Activated T-cell treated with anti-CD3 and anti-CD28 coated beads, Interleukin-2, amount 50 U/mL, for 72 hours (primary cell): ENCODE measurements at regions not wholly inside any gene's neighbourhood (a gene's known extent, or its start where the extent isn't known, plus 50 kb on each side); places are given as distances from the start of the nearest gene placed in this dataset.

Experiments
- ATAC-seq, 2 donors: fragments of 150-1000 bp; cut with Tn5 transposase; replicated peaks in 1 of 2; 2 replicates each; pipeline ENCODE4 v1.10.0; 2021; ENCODE audit warnings: moderate library complexity in 2 of 2, mild to moderate bottlenecking in 1 of 2
- DNase-seq, 2 donors: peaks; one replicate each; pipeline ENCODE4 v3.0.0; 2021 to 2022; ENCODE audit warnings: mixed read lengths in 1 of 2
- H3K27ac Mint-ChIP-seq: one replicate; pipeline ENCODE4 v1.8.0; 2022; ENCODE audit warnings: mild to moderate bottlenecking, moderate library complexity, mixed read lengths
- H3K27me3 Mint-ChIP-seq: one replicate; pipeline ENCODE4 v1.8.0; 2022; ENCODE audit warnings: low read depth, mixed read lengths
- H3K36me3 Mint-ChIP-seq, 2 donors: one replicate each; pipeline ENCODE4 v1.8.0; 2022; ENCODE audit warnings: mixed read lengths in 2 of 2, mild to moderate bottlenecking in 1 of 2; ENCODE audit not compliant: insufficient read depth in 2 of 2
- H3K4me1 Mint-ChIP-seq: one replicate; pipeline ENCODE4 v1.8.0; 2022; ENCODE audit warnings: low read depth, mixed read lengths
- H3K4me3 Mint-ChIP-seq, 2 donors: one replicate each; pipeline ENCODE4 v1.8.0; 2022; ENCODE audit warnings: mild to moderate bottlenecking in 2 of 2, mixed read lengths in 2 of 2, moderate library complexity in 2 of 2
- H3K9me3 Mint-ChIP-seq, 2 donors: one replicate each; pipeline ENCODE4 v1.8.0; 2022; ENCODE audit warnings: mixed read lengths in 2 of 2

DNA sequence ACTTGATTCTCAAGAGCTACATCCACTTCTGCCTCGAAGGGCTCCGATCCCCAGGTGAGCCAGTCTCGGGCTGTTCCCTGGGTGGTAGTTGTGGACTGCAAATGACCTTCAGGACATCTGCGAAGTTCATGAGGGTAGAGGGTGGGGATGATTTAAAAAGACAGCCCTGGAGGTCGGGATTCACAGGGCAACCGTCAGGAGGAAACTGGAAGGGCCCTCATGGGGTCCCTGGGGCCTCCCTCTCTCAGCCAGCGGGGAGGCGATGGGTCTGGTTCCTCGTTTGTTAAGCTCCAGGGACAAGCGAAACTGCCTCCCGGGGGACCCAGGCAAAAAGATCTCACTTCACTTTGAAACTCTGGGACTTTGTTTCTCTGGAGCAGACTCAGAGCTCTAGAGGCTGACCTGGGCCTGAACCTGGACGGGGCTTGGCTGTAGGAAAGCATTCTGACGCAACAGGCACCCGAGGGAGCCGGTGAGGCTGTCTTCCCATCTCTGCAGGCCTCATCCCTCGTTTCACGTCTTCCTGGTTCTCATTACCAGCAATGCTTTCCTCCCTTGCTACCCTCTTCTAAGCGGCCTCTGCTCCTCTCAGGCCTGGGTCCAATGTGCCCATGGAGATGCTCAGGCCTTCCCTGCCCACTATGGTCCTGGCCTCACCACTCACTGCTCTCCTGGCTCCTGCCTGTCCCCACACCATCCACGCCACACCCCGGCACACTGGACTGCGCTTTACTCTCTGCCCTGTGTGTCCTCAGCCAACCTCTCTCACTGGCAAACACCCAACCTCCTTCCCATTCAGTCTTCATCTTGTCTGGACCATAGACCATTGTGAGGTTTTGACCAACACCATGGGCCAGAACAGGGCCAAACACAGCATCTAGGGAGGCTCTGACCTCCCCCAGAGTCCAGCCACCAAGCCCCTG lies 214.2 kb upstream of the TNRC6C start:
- Mint-ChIP-seq H3K27ac (no peak overlapping the region), H3K4me1 (peaks cover 8% of the 10 kb centered on the region), H3K36me3 (no peaks in the 10 kb centered on the region), H3K27me3 (peaks cover 5% of the 10 kb centered on the region), H3K9me3 (peaks cover 0 to 4% of the 10 kb centered on the region in 2 donors), H3K4me3 (no peak overlapping the region)
- no peak for ATAC-seq
- DNase-seq: no peak

DNA sequence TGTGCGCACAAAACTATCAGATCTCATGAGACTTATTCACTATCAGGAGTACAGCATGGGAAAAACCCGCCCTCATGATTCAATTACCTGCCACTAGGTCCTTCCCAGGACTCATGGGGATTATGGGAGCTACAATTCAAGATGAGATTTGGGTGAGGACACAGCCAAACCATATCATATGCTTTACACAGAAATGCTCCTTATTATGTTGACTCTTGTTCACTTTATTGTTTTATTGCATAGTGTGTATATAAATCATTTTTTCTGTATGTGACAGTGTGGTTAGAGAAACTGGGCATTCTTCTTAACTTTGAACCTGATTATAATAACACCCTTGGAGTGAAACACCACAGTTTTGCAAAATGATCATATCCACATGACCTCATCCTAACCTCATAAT lies 212.8 kb upstream of the TNRC6C start:
- H3K27me3 Mint-ChIP-seq: peaks cover 5% of the 10 kb centered on the region
- DNase-seq (no peak), ATAC-seq (no peak)
- peaks cover 0 to 4% of the 10 kb centered on the region in 2 donors for H3K9me3 Mint-ChIP-seq
- H3K4me1 Mint-ChIP-seq: peaks cover 5% of the 10 kb centered on the region
- H3K27ac Mint-ChIP-seq: no peak overlapping the region
- no peak overlapping the region for H3K4me3 Mint-ChIP-seq
- H3K36me3 Mint-ChIP-seq: no peaks in the 10 kb centered on the region

DNA sequence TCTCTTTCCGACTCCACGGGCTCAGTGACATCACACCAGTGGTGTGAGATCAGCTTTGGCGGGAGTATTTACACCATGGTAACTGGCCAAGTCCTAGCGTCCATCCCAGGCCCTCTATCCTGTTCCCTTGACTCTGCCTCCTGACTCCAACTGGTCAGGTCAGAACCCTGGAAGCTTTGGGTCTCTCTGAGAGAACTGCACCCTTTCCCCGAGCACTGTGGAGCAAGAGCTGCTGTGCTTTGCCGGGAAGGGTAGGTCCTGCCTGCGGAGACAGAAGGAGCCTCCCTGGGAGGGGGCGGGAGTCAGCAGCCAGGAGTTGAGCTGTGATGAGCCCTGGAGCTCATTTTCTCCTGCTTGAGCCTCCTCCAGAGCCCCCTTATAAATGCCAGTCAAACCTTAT lies 212.1 kb upstream of the TNRC6C start:
- DNase-seq (no peak), ATAC-seq (no peak)
- Mint-ChIP-seq H3K4me3 (no peak overlapping the region), H3K27ac (no peak overlapping the region), H3K4me1 (no peaks in the 10 kb centered on the region), H3K9me3 (peaks cover 0 to 2% of the 10 kb centered on the region in 2 donors), H3K27me3 (peaks cover 5% of the 10 kb centered on the region), H3K36me3 (no peaks in the 10 kb centered on the region)

- peaks cover 5% of the 10 kb centered on the region for H3K27me3 Mint-ChIP-seq
Measured at GRCh38 chr17:77746896-77747554, 211.5 kb upstream of the TNRC6C start.

DNA sequence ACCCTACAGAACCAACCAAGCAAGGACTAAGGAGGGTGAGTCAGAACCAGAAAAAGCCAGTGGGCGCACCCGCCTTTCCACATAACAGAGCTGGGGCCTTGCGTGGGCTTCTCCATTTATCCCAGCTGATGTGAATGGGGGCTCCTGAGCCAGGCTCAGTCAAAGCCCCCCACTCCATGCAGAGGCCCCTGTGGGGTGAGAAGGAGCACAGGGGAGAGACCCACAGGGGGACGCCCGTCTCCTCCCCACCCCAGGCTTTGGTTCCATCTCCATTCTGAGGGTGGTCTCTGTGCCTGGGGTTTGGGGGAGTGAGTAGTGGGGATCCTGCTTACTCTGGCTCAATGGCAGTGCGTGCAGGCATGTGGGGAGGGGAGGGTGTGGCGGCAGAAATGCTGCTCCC lies 210.1 kb upstream of the TNRC6C start:
- peaks cover 1% of the 10 kb centered on the region for H3K27me3 Mint-ChIP-seq
- ATAC-seq (no peak), DNase-seq (no peak)
- H3K4me3 Mint-ChIP-seq: no peak overlapping the region
- H3K4me1 Mint-ChIP-seq: no peaks in the 10 kb centered on the region
- peaks cover 0 to 2% of the 10 kb centered on the region in 2 donors for H3K9me3 Mint-ChIP-seq
- no peak overlapping the region for H3K27ac Mint-ChIP-seq
- H3K36me3 Mint-ChIP-seq: no peaks in the 10 kb centered on the region

More at GRCh38 chr17:77746896-77747554, 211.5 kb upstream of the TNRC6C start:
- Mint-ChIP-seq H3K4me1 (no peaks in the 10 kb centered on the region), H3K36me3 (no peaks in the 10 kb centered on the region), H3K9me3 (peaks cover 0 to 2% of the 10 kb centered on the region in 2 donors), H3K27ac (no peak overlapping the region), H3K4me3 (no peak overlapping the region)
- no peak for ATAC-seq
- DNase-seq: no peak

GRCh38 chr17:77749321-77749751 lies 209.2 kb upstream of the TNRC6C start:
- DNase-seq (no peak), ATAC-seq (no peak)
- Mint-ChIP-seq H3K27me3 (no peaks in the 10 kb centered on the region), H3K36me3 (no peaks in the 10 kb centered on the region), H3K9me3 (peaks cover 0 to 2% of the 10 kb centered on the region in 2 donors), H3K4me1 (no peaks in the 10 kb centered on the region), H3K4me3 (no peak overlapping the region), H3K27ac (no peak overlapping the region)

- Mint-ChIP-seq H3K36me3 (no peaks in the 10 kb centered on the region), H3K4me1 (no peaks in the 10 kb centered on the region), H3K4me3 (no peak overlapping the region)
Measured at GRCh38 chr17:77749989-77750388, 208.5 kb upstream of the TNRC6C start.

DNA sequence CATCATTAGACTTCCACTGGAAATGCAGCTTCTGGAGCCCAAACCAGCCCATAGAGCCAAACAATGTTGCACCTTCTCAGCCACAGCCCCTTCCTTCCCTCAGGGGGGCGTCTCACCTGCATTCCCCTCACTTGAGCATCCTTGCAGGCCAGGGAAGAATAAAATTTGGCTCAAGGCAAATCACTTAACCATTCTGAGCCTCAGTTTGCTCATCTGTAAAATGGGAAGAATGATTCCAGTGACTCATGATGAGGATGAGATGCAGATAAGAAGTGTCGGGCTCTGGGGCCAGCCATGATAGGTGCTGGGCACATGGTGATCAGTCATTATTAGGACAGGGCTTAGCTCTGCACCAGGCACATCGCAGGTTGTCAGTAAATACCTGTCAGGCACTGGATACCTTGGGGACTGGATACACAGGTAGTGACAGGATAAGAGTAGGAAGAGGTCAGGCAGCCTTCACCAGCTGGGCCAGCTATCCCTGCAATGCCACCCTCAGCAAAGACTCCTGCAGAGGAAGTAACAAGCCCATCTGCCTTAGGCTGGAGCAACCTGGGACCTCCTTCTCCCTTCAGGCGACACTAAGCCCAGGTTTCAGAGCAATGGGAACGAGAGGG lies 208.0 kb upstream of the TNRC6C start:
- Mint-ChIP-seq H3K4me3 (no peak overlapping the region), H3K4me1 (no peaks in the 10 kb centered on the region), H3K36me3 (no peaks in the 10 kb centered on the region), H3K9me3 (no peaks in the 10 kb centered on the region), H3K27ac (no peak overlapping the region), H3K27me3 (no peaks in the 10 kb centered on the region)
- ATAC-seq: no peak
- DNase-seq: no peak

More at GRCh38 chr17:77749989-77750388, 208.5 kb upstream of the TNRC6C start:
- DNase-seq (no peak), ATAC-seq (no peak)
- Mint-ChIP-seq H3K27ac (no peak overlapping the region), H3K27me3 (no peaks in the 10 kb centered on the region), H3K9me3 (peaks cover 0 to 2% of the 10 kb centered on the region in 2 donors)

GRCh38 chr17:77753246-77753645 lies 205.3 kb upstream of the TNRC6C start:
- Mint-ChIP-seq H3K9me3 (no peaks in the 10 kb centered on the region), H3K4me1 (no peaks in the 10 kb centered on the region), H3K27me3 (no peaks in the 10 kb centered on the region), H3K4me3 (no peak overlapping the region), H3K27ac (no peak overlapping the region), H3K36me3 (no peaks in the 10 kb centered on the region)
- no peak for DNase-seq
- no peak for ATAC-seq

DNA sequence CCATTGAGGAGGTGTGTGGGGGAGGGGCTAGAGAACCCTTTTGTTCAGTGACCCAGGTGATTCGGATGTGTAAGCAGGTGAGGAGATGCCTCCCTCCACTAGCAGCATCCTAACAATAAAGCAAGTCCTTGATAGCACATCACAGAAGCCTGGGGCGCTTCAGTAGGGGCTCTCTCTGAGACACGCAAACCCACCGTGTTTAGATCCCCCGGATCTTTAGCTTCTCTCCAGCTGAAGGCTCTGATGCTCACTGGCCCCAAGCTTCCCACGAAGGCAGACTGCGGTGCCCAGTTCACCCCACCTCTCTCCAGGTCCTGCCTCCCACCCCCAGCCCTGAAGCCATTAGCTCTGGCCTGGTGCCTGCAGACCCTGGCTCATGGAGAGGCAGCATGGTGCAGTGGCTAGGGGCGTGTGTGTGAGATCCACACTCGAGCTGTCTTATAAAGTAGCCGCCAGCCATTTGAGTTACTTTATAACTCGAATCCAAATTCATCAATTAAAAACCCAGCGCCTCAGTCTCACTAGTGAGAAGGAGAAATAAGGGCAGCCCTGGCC lies 204.7 kb upstream of the TNRC6C start:
- DNase-seq (no peak), ATAC-seq (no peak)
- no peaks in the 10 kb centered on the region for H3K9me3 Mint-ChIP-seq
- no peaks in the 10 kb centered on the region for H3K4me1 Mint-ChIP-seq
- no peaks in the 10 kb centered on the region for H3K36me3 Mint-ChIP-seq
- no peak overlapping the region for H3K4me3 Mint-ChIP-seq
- no peaks in the 10 kb centered on the region for H3K27me3 Mint-ChIP-seq
- H3K27ac Mint-ChIP-seq: no peak overlapping the region

DNA sequence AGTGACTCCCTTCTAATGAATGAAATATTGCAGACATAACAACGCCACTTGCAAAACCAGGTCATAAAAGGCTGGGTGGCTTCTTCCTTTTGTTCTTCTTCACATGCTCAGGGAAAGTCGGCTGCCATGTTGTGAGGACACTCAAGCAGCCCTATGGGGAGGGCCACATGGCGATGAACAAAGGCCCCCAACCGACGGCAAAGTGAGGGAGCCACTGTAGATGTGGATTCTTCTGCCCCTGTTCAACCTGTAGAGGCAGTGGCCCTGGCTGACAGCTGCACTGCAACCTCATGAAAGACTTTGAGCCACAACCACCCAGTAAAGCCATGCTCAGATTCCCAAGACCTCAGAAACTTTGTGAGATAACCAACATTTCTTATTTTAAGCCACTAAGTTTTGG lies 203.5 kb upstream of the TNRC6C start:
- ATAC-seq: no peak
- Mint-ChIP-seq H3K4me3 (no peak overlapping the region), H3K27ac (no peak overlapping the region), H3K27me3 (no peaks in the 10 kb centered on the region), H3K4me1 (no peaks in the 10 kb centered on the region), H3K36me3 (no peaks in the 10 kb centered on the region), H3K9me3 (no peaks in the 10 kb centered on the region)
- DNase-seq: no peak

GRCh38 chr17:77755410-77755963 lies 203.0 kb upstream of the TNRC6C start:
- H3K27me3 Mint-ChIP-seq: no peaks in the 10 kb centered on the region
- H3K4me1 Mint-ChIP-seq: no peaks in the 10 kb centered on the region
- H3K36me3 Mint-ChIP-seq: no peaks in the 10 kb centered on the region
- ATAC-seq (no peak), DNase-seq (no peak)
- H3K4me3 Mint-ChIP-seq: no peak overlapping the region
- no peak overlapping the region for H3K27ac Mint-ChIP-seq
- H3K9me3 Mint-ChIP-seq: no peaks in the 10 kb centered on the region

- H3K27ac Mint-ChIP-seq: no peak overlapping the region
- DNase-seq (no peak), ATAC-seq (no peak)
- no peaks in the 10 kb centered on the region for H3K4me1 Mint-ChIP-seq
- H3K9me3 Mint-ChIP-seq: no peaks in the 10 kb centered on the region
- no peaks in the 10 kb centered on the region for H3K36me3 Mint-ChIP-seq
- no peak overlapping the region for H3K4me3 Mint-ChIP-seq
- H3K27me3 Mint-ChIP-seq: no peaks in the 10 kb centered on the region
Measured at GRCh38 chr17:77756028-77756427, 202.5 kb upstream of the TNRC6C start.
